GM18861 (cell line): ENCODE measurements at regions not wholly inside any gene's neighbourhood (a gene's known extent, or its start where the extent isn't known, plus 50 kb on each side); places are given as distances from the start of the nearest gene placed in this dataset.
"Not testable (repeated sequence)": the region's sequence is repeated elsewhere in the genome, so short reads cannot be mapped to it uniquely, and the experiment has no call there.

ENCODE experiments used
- ATAC-seq: cut with Tn5 transposase; IDR thresholded peaks from one replicate; pipeline ENCODE4 v1.9.1; 2021; ENCODE audit not compliant: unreplicated experiment

GRCh38 chr13:60701895-60702294 lies 304.9 kb downstream of the TDRD3 start:
- ATAC-seq = no peak

- no peak for ATAC-seq
These were observed 304.0 kb downstream of the TDRD3 start for GRCh38 chr13:60700994-60701393.

GRCh38 chr13:60699636-60700035 lies 302.6 kb downstream of the TDRD3 start:
- no peak for ATAC-seq

GRCh38 chr13:60696602-60697001 lies 299.6 kb downstream of the TDRD3 start:
- no peak for ATAC-seq

GRCh38 chr13:60691268-60691667 lies 294.2 kb downstream of the TDRD3 start:
- no peak for ATAC-seq

- no peak for ATAC-seq
These were observed 293.6 kb downstream of the TDRD3 start for GRCh38 chr13:60690604-60691003.

GRCh38 chr13:60689571-60689970 lies 292.6 kb downstream of the TDRD3 start:
- no peak for ATAC-seq

- ATAC-seq = no peak
These were observed 292.1 kb downstream of the TDRD3 start for GRCh38 chr13:60689076-60689475.

GRCh38 chr13:60679928-60680694 lies 283.1 kb downstream of the TDRD3 start:
- no peak for ATAC-seq

GRCh38 chr13:60679131-60679530 lies 282.1 kb downstream of the TDRD3 start:
- ATAC-seq = no peak

GRCh38 chr13:60671386-60671785 lies 274.4 kb downstream of the TDRD3 start:
- no peak for ATAC-seq

GRCh38 chr13:60663788-60664187 lies 266.8 kb downstream of the TDRD3 start:
- ATAC-seq = no peak

GRCh38 chr13:60662595-60662994 lies 265.6 kb downstream of the TDRD3 start:
- no peak for ATAC-seq

GRCh38 chr13:60661521-60661920 lies 264.5 kb downstream of the TDRD3 start:
- ATAC-seq = no peak

- not testable (repeated sequence) for ATAC-seq
These were observed 260.6 kb downstream of the TDRD3 start for GRCh38 chr13:60657586-60657985.

- no peak for ATAC-seq
These were observed 258.2 kb downstream of the TDRD3 start for GRCh38 chr13:60655256-60655655.

GRCh38 chr13:60654415-60654814 lies 257.4 kb downstream of the TDRD3 start:
- no peak for ATAC-seq

GRCh38 chr13:60647547-60647946 lies 250.5 kb downstream of the TDRD3 start:
- ATAC-seq = no peak

- ATAC-seq = no peak
These were observed 249.6 kb downstream of the TDRD3 start for GRCh38 chr13:60646620-60647019.

GRCh38 chr13:60645676-60646075 lies 248.7 kb downstream of the TDRD3 start:
- peak; percentile 62 for ATAC-seq

GRCh38 chr13:60642552-60642951 lies 245.5 kb downstream of the TDRD3 start:
- no peak for ATAC-seq

GRCh38 chr13:60629158-60629557 lies 232.1 kb downstream of the TDRD3 start:
- no peak for ATAC-seq

- ATAC-seq = peak; percentile 65
These were observed 230.2 kb downstream of the TDRD3 start for GRCh38 chr13:60627071-60627686.
